ENCODE measurements at regions not wholly inside any gene's neighbourhood (a gene's known extent, or its start where the extent isn't known, plus 50 kb on each side); places are given as distances from the start of the nearest gene placed in this dataset.
A peak's percentile ranks its signal among the peaks of the same experiment; 100 is the strongest.

GRCh38 chr6:95364016-95364604, 213.2 kb upstream of the MANEA start:
- dilution Hi-C loops (cut with MboI; ENCODE audit: extremely low pct_ligation_motif_present, low sequenced_read_pairs) = no loop called here
- Histone ChIP-seq H3K9me3 (replicated peaks; ENCODE audit: control insufficient read depth, insufficient read depth, low read length) (no peaks in the 10 kb centered on the region), H3K79me2 (ENCODE audit: control insufficient read depth, insufficient read depth, low read length) (no peaks in the 10 kb centered on the region), H3K4me3 (replicated peaks in 1 of 3; ENCODE audit: insufficient read depth in 1 of 3, low read depth in 1 of 3, low read length in 3 of 3) (no peak overlapping the region), H3K27me3 (ENCODE audit: control insufficient read depth in 2 of 2, insufficient read depth in 2 of 2, low read length in 2 of 2) (no peaks in the 10 kb centered on the region), H2AFZ (ENCODE audit: low read depth, low read length) (no peak overlapping the region), H3K36me3 (ENCODE audit: control insufficient read depth in 2 of 2, extremely low read depth in 1 of 2, insufficient read depth in 2 of 2, low read length in 2 of 2) (no peaks in the 10 kb centered on the region), H4K20me1 (replicated peaks; ENCODE audit: control insufficient read depth, extremely low read depth, insufficient read depth, low read length) (no peaks in the 10 kb centered on the region), H3K9ac (replicated peaks; ENCODE audit: extremely low read depth, insufficient read depth, low read length) (no peak overlapping the region), H3K4me2 (ENCODE audit: insufficient read depth, low read length) (no peak overlapping the region), H3K27ac (ENCODE audit: insufficient read depth, low read depth, low read length) (no peak overlapping the region), H3K4me1 (ENCODE audit: control insufficient read depth, extremely low read depth, insufficient read depth, low read length) (no peaks in the 10 kb centered on the region), H3K9me1 (replicated peaks; ENCODE audit: control insufficient read depth, extremely low read depth, insufficient read depth, low read length) (no peaks in the 10 kb centered on the region)
- no peak for TF ChIP-seq FOS (IDR thresholded peaks at IDR 0.05; ENCODE audit: borderline replicate concordance, insufficient read depth, low read length)
- peak in 1 of 2 donors; percentile 9 for TF ChIP-seq CTCF (IDR thresholded peaks at IDR 0.05; ENCODE audit: extremely low read depth in 1 of 2, insufficient read depth in 1 of 2, low read depth in 1 of 2, low read length in 2 of 2)
- FAIRE-seq = no peak
- CTCF ChIA-PET = interaction anchor here (2.0 kb wide), 1 partner anchor 1696 kb away, joined by 5 read pairs; no protein-coding TSS in a partner anchor
- POLR2A ChIA-PET = no interaction called here
- intact Hi-C loops (cut with micrococcal nuclease) = loop anchor here (5.0 kb wide), 1 partner anchor 1533 kb away; the partner anchor contains the start of gene NDUFAF4
- DNase-seq (ENCODE audit: low read depth, low spot score) = no peak
- no TSS peak for BruUV-seq (replicated peaks)

- dilution Hi-C loops (cut with MboI; ENCODE audit: extremely low pct_ligation_motif_present, low sequenced_read_pairs) = no loop called here
- H4K20me1 ChIP-seq (replicated peaks; ENCODE audit: control insufficient read depth, extremely low read depth, insufficient read depth, low read length) = no peaks in the 10 kb centered on the region
- FAIRE-seq (no peak), DNase-seq (ENCODE audit: low read depth, low spot score) (no peak)
- H3K9ac ChIP-seq (replicated peaks; ENCODE audit: extremely low read depth, insufficient read depth, low read length) = no peak overlapping the region
- H3K27ac ChIP-seq (ENCODE audit: insufficient read depth, low read depth, low read length) = no peak overlapping the region
- ChIA-PET CTCF (interaction anchor here (0.5 to 2.0 kb wide), 2 partner anchors 1690 to 1694 kb away, joined by 3 to 5 read pairs; no protein-coding TSS in a partner anchor), POLR2A (no interaction called here)
- no peaks in the 10 kb centered on the region for H3K79me2 ChIP-seq (ENCODE audit: control insufficient read depth, insufficient read depth, low read length)
- no peaks in the 10 kb centered on the region for H3K9me1 ChIP-seq (replicated peaks; ENCODE audit: control insufficient read depth, extremely low read depth, insufficient read depth, low read length)
- H3K4me2 ChIP-seq (ENCODE audit: insufficient read depth, low read length) = no peak overlapping the region
- no peak overlapping the region for H2AFZ ChIP-seq (ENCODE audit: low read depth, low read length)
- H3K4me1 ChIP-seq (ENCODE audit: control insufficient read depth, extremely low read depth, insufficient read depth, low read length) = no peaks in the 10 kb centered on the region
- H3K9me3 ChIP-seq (replicated peaks; ENCODE audit: control insufficient read depth, insufficient read depth, low read length) = no peaks in the 10 kb centered on the region
- intact Hi-C loops (cut with micrococcal nuclease) = no loop called here
- H3K36me3 ChIP-seq (ENCODE audit: control insufficient read depth in 2 of 2, extremely low read depth in 1 of 2, insufficient read depth in 2 of 2, low read length in 2 of 2) = no peaks in the 10 kb centered on the region
- H3K27me3 ChIP-seq (ENCODE audit: control insufficient read depth in 2 of 2, insufficient read depth in 2 of 2, low read length in 2 of 2) = no peaks in the 10 kb centered on the region
- no peak for TF ChIP-seq FOS (IDR thresholded peaks at IDR 0.05; ENCODE audit: borderline replicate concordance, insufficient read depth, low read length)
- no peak for TF ChIP-seq JUN (IDR thresholded peaks at IDR 0.05; ENCODE audit: borderline replicate concordance, insufficient read depth, insufficient read length, low read depth)
- no peak for TF ChIP-seq GATA2 (IDR thresholded peaks at IDR 0.05; ENCODE audit: insufficient read depth, insufficient read length, low read depth, low read length)
- TF ChIP-seq POLR2AphosphoS5 (IDR thresholded peaks at IDR 0.05; ENCODE audit: insufficient read depth, low read depth, low read length) = no peak
- no peak for TF ChIP-seq POLR2A (IDR thresholded peaks at IDR 0.05; ENCODE audit: low read depth, low read length)
- BruUV-seq (replicated peaks) = no TSS peak
- no peak overlapping the region for H3K4me3 ChIP-seq (replicated peaks in 1 of 3; ENCODE audit: insufficient read depth in 1 of 3, low read depth in 1 of 3, low read length in 3 of 3)
Observed at GRCh38 chr6:95365454-95365853, 211.9 kb upstream of the MANEA start.

Data from endothelial cell of umbilical vein (primary cell).